ENCODE measurements at regions not wholly inside any gene's neighbourhood (a gene's known extent, or its start where the extent isn't known, plus 50 kb on each side); places are given as distances from the start of the nearest gene placed in this dataset.

- ATAC-seq (ENCODE audit: low read depth in 2 of 2) = no peak
- no peaks in the 10 kb centered on the region for H3K36me3 Mint-ChIP-seq
- no peaks in the 10 kb centered on the region for H3K27me3 Mint-ChIP-seq
- H3K4me3 Mint-ChIP-seq = no peak overlapping the region
- H3K9me3 Mint-ChIP-seq = no peaks in the 10 kb centered on the region
- H3K4me1 Mint-ChIP-seq = no peaks in the 10 kb centered on the region
- no peak overlapping the region for H3K27ac Mint-ChIP-seq
- no peak for DNase-seq
Observed at GRCh38 chr9:105073147-105073546, 145.2 kb upstream of the ABCA1 start.

GRCh38 chr9:105074491-105074890 lies 146.5 kb upstream of the ABCA1 start:
- Mint-ChIP-seq H3K9me3 (no peaks in the 10 kb centered on the region), H3K4me3 (no peak overlapping the region), H3K4me1 (no peaks in the 10 kb centered on the region), H3K36me3 (no peaks in the 10 kb centered on the region), H3K27me3 (no peaks in the 10 kb centered on the region), H3K27ac (no peak overlapping the region)
- no peak for ATAC-seq (ENCODE audit: low read depth in 2 of 2)
- DNase-seq = no peak

DNA sequence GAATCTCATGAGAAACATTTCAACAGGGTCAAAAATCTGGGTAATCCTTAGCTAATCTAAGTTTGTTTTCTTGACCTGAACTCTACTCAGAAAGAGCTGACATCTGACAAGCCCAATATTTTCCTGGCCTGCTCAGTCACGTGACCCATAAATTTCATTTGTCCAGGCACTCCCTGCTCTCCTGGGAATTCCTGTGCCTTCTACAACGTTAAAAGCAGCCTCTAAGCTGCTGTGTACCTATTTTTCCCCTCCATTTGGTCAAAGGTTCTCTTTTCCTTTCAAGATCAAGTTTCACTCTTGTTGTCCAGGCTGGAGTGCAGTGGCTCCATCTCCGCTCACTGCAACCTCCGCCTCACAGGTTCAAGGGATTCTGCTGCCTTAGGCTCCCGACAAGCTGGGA lies 148.8 kb upstream of the ABCA1 start:
- ATAC-seq (ENCODE audit: low read depth in 2 of 2) (no peak), DNase-seq (no peak)
- Mint-ChIP-seq H3K4me1 (no peaks in the 10 kb centered on the region), H3K36me3 (no peaks in the 10 kb centered on the region), H3K27me3 (no peaks in the 10 kb centered on the region), H3K27ac (peak overlapping the region in 1 of 6 donors; percentile 63), H3K4me3 (no peak overlapping the region), H3K9me3 (no peaks in the 10 kb centered on the region)

GRCh38 chr9:105079457-105079856 lies 151.5 kb upstream of the ABCA1 start:
- no peaks in the 10 kb centered on the region for H3K27me3 Mint-ChIP-seq
- H3K4me3 Mint-ChIP-seq = no peak overlapping the region
- H3K9me3 Mint-ChIP-seq = no peaks in the 10 kb centered on the region
- ATAC-seq (ENCODE audit: low read depth in 2 of 2) (no peak), DNase-seq (no peak)
- H3K36me3 Mint-ChIP-seq = no peaks in the 10 kb centered on the region
- no peaks in the 10 kb centered on the region for H3K4me1 Mint-ChIP-seq
- H3K27ac Mint-ChIP-seq = no peak overlapping the region

DNA sequence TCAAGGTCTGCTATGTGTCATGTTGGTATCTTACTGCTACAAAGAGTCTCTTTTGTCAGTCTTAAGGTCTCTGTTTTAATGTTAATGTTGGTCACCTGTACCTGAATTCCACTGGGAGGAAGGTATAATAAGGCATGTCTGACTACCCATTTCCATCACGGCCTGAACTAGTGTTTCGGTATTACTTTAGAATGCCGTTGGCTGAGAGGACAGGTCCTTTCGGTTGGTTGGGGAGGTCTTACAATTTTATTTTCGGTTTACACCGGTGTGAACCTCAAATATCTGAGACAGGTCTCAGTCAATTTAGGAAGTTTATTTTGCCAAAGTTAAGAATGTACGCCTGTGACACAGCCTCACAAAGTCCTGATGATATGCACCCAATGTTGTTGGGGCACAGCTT lies 154.9 kb upstream of the ABCA1 start:
- no peaks in the 10 kb centered on the region for H3K36me3 Mint-ChIP-seq
- DNase-seq (no peak), ATAC-seq (ENCODE audit: low read depth in 2 of 2) (no peak)
- H3K27ac Mint-ChIP-seq = no peak overlapping the region
- H3K4me3 Mint-ChIP-seq = no peak overlapping the region
- H3K9me3 Mint-ChIP-seq = peaks cover 0 to 5% (median 0%) of the 10 kb centered on the region in 7 donors
- H3K4me1 Mint-ChIP-seq = no peaks in the 10 kb centered on the region
- H3K27me3 Mint-ChIP-seq = no peaks in the 10 kb centered on the region

- H3K27me3 Mint-ChIP-seq = no peaks in the 10 kb centered on the region
- H3K36me3 Mint-ChIP-seq = no peaks in the 10 kb centered on the region
- DNase-seq = no peak
- ATAC-seq (ENCODE audit: low read depth in 2 of 2) = no peak
- no peak overlapping the region for H3K27ac Mint-ChIP-seq
- H3K4me3 Mint-ChIP-seq = no peak overlapping the region
- no peaks in the 10 kb centered on the region for H3K4me1 Mint-ChIP-seq
- H3K9me3 Mint-ChIP-seq = peaks cover 0 to 5% (median 0%) of the 10 kb centered on the region in 7 donors
Observed at GRCh38 chr9:105083256-105083655, 155.3 kb upstream of the ABCA1 start.

DNA sequence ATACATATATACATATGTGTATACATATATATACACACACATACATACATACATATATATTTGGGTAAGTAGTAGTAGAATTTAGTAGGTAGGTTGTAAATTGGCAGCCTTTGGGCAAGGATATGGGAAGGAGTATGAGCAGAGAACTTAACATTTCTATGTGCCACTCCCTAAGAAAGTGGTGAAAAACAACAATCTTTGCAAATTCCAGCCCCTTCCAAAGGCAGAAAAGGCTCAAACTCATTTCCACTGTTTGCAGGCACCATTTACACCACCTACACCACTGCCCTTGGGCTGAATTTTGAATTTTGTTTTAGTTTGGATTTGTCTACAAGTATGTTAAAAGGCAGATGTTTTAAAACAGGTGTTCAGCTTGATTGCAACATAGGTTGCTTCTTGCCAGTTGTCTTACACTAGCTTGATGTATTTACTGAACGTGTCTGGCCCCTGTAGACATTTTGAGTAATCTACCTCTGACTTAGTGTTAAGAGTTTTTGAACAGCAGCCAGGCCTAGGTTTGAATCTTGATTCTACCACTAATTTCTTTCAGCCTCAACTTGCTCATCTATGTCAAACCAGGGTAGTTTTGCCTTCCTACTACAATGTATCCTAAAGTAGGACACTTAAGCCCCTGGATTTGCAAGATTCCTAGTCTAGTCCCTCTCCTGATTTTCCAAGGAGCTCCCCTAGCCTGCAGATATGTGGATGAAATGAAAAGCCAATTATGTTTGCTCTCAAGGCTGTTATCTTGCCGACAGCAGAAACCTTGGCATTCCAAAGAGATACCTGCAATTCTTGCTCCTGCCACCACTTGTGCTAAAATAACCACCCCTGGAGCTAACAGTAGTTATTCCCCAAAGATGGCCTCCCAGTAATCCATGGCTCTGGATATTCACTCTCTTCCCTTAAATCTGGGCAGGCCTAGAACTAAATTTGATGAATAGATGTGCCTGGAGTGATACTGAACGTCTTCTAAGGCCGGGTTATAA lies 156.2 kb upstream of the SLC44A1 start:
- Mint-ChIP-seq H3K4me3 (no peak overlapping the region), H3K27ac (no peak overlapping the region), H3K4me1 (no peaks in the 10 kb centered on the region), H3K27me3 (no peaks in the 10 kb centered on the region), H3K9me3 (peaks cover 0 to 5% (median 0%) of the 10 kb centered on the region in 7 donors), H3K36me3 (no peaks in the 10 kb centered on the region)
- ATAC-seq (ENCODE audit: low read depth in 2 of 2) = no peak
- no peak for DNase-seq

GRCh38 chr9:105089874-105090273 lies 154.6 kb upstream of the SLC44A1 start:
- Mint-ChIP-seq H3K36me3 (no peaks in the 10 kb centered on the region), H3K4me3 (no peak overlapping the region), H3K4me1 (no peaks in the 10 kb centered on the region), H3K27me3 (no peaks in the 10 kb centered on the region), H3K9me3 (peaks cover 0 to 5% (median 0%) of the 10 kb centered on the region in 7 donors), H3K27ac (no peak overlapping the region)
- no peak for DNase-seq
- ATAC-seq (ENCODE audit: low read depth in 2 of 2) = no peak

GRCh38 chr9:105091004-105091640 lies 153.3 kb upstream of the SLC44A1 start:
- ATAC-seq (ENCODE audit: low read depth in 2 of 2) (no peak), DNase-seq (no peak)
- Mint-ChIP-seq H3K9me3 (peaks cover 0 to 3% (median 0%) of the 10 kb centered on the region in 7 donors), H3K36me3 (no peaks in the 10 kb centered on the region), H3K27ac (no peak overlapping the region), H3K4me1 (no peaks in the 10 kb centered on the region), H3K4me3 (no peak overlapping the region), H3K27me3 (no peaks in the 10 kb centered on the region)

- H3K36me3 Mint-ChIP-seq = no peaks in the 10 kb centered on the region
- no peaks in the 10 kb centered on the region for H3K27me3 Mint-ChIP-seq
- H3K27ac Mint-ChIP-seq = no peak overlapping the region
- no peak overlapping the region for H3K4me3 Mint-ChIP-seq
- no peak for ATAC-seq (ENCODE audit: low read depth in 2 of 2)
- H3K9me3 Mint-ChIP-seq = no peaks in the 10 kb centered on the region
- no peak for DNase-seq
- H3K4me1 Mint-ChIP-seq = no peaks in the 10 kb centered on the region
Observed at GRCh38 chr9:105093685-105094084, 150.8 kb upstream of the SLC44A1 start.

DNA sequence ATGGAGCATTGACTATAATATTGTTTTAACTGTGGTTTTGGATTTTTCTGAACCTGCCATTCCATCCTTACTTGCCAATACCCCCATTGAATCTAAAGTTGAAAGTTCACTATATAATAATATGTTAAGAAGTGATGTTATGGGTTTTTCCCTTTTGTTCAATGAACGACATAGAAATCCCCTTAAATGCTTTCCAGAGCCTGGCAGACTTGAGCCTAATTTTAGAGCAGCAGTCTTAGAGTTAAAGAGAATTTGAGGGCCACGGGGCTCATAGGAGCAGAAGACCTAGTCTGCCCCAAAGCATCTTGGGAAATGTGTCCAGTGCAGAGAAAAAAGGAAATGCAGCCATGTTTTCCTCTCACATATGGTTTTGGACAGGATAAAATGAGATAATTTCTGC lies 146.1 kb upstream of the SLC44A1 start:
- ATAC-seq (ENCODE audit: low read depth in 2 of 2) (no peak), DNase-seq (no peak)
- H3K4me1 Mint-ChIP-seq = no peaks in the 10 kb centered on the region
- no peak overlapping the region for H3K27ac Mint-ChIP-seq
- no peaks in the 10 kb centered on the region for H3K36me3 Mint-ChIP-seq
- H3K9me3 Mint-ChIP-seq = no peaks in the 10 kb centered on the region
- no peaks in the 10 kb centered on the region for H3K27me3 Mint-ChIP-seq
- no peak overlapping the region for H3K4me3 Mint-ChIP-seq

DNA sequence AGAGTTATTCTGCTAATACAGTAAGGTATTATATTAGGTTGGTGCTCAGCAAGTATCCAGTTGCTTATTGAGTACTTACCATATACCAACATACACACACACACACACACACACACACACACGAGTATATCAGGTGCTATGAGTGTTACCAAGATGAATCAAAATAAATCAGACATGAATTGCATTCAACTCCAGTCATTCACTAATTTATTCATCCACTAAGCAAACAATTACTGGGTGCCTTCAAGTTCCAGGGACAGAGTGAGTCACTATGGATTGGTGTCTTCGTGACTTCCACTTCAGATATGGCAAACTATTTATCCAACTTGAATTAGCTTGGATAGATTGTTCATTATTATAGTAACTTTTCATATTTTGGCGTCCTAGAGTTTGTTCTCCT lies 140.7 kb upstream of the SLC44A1 start:
- ATAC-seq (ENCODE audit: low read depth in 2 of 2) (no peak), DNase-seq (no peak)
- no peaks in the 10 kb centered on the region for H3K4me1 Mint-ChIP-seq
- H3K9me3 Mint-ChIP-seq = no peaks in the 10 kb centered on the region
- H3K27me3 Mint-ChIP-seq = no peaks in the 10 kb centered on the region
- H3K36me3 Mint-ChIP-seq = no peaks in the 10 kb centered on the region
- H3K27ac Mint-ChIP-seq = peak overlapping the region in 1 of 6 donors; percentile 52
- H3K4me3 Mint-ChIP-seq = no peak overlapping the region

- peak overlapping the region in 5 of 6 donors; percentile 10 to 72 (median 28) for H3K27ac Mint-ChIP-seq
- no peaks in the 10 kb centered on the region for H3K36me3 Mint-ChIP-seq
- ATAC-seq (ENCODE audit: low read depth in 2 of 2) = peak; percentile 14 to 31
- DNase-seq = no peak
- peaks cover 0 to 10% (median 0%) of the 10 kb centered on the region in 3 donors for H3K27me3 Mint-ChIP-seq
- peaks cover 24 to 29% (median 27%) of the 10 kb centered on the region in 3 donors for H3K4me1 Mint-ChIP-seq
- H3K9me3 Mint-ChIP-seq = peaks cover 0 to 3% (median 0%) of the 10 kb centered on the region in 7 donors
- H3K4me3 Mint-ChIP-seq = peak overlapping the region in 2 of 8 donors; percentile 34 to 47
Observed at GRCh38 chr9:105114318-105114717, 130.1 kb upstream of the SLC44A1 start.
